ENCODE measurements at regions not wholly inside any gene's neighbourhood (a gene's known extent, or its start where the extent isn't known, plus 50 kb on each side); places are given as distances from the start of the nearest gene placed in this dataset.

- DNase-seq (ENCODE audit: low read depth), result no peak
- H3K4me3 ChIP-seq (ENCODE audit: low read depth, low read length), result no peak overlapping the region
- TF ChIP-seq CTCF (conservative IDR thresholded peaks at IDR 0.05; ENCODE audit: low read depth, low read length), result no peak
Observed at GRCh38 chr1:29960156-29960755, 723.9 kb downstream of the PTPRU start.

DNA sequence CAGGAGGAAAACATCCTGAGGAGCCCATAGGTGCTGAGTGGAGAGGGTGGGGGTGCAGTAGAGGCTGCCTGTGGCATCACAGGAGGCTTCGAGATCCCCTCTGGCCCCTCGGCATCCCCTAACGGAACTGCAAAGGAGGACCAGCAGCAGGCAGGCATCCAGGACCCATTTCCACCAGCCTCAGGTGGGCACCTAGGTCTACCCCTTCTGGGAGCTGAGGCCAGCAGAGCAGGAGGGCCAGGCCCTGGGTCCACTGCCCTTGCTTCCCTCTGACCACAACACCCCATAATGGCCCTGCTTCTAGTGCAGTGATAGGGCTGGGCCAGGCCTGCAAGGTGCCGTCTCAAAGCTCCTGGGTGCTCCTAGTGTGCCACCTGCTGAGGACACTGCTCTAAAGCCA, 723.0 kb downstream of the PTPRU start:
- H3K4me3 ChIP-seq (ENCODE audit: low read depth, low read length), result no peak overlapping the region
- TF ChIP-seq CTCF (conservative IDR thresholded peaks at IDR 0.05; ENCODE audit: low read depth, low read length), result no peak
- no peak for DNase-seq (ENCODE audit: low read depth)

- H3K4me3 ChIP-seq (ENCODE audit: low read depth, low read length), result no peak overlapping the region
- no peak for TF ChIP-seq CTCF (conservative IDR thresholded peaks at IDR 0.05; ENCODE audit: low read depth, low read length)
- no peak for DNase-seq (ENCODE audit: low read depth)
Observed at GRCh38 chr1:29958271-29958670, 721.9 kb downstream of the PTPRU start.

GRCh38 chr1:29956349-29957030, 720.2 kb downstream of the PTPRU start:
- TF ChIP-seq CTCF (conservative IDR thresholded peaks at IDR 0.05; ENCODE audit: low read depth, low read length), result no peak
- DNase-seq (ENCODE audit: low read depth), result no peak
- H3K4me3 ChIP-seq (ENCODE audit: low read depth, low read length), result no peak overlapping the region

DNA sequence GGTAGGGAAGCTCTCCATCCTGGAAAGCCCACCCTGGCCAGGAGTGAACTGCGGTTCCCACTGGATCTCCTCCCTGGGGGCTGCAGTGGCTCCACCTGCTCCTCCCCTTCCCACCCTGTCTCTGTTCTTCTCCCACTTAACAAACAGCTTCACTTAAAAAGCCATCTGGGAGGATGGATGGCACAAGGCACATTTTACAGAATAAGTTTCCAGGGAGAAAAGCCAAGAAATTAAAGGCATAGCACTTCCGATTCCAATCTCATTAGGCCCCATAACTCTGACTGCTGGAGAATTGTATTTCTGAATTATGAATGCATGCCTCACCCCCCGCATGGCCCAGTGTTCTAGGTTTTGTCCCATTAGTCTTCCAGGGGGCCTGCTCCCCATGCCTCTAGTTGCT, 718.3 kb downstream of the PTPRU start:
- no peak for DNase-seq (ENCODE audit: low read depth)
- TF ChIP-seq CTCF (conservative IDR thresholded peaks at IDR 0.05; ENCODE audit: low read depth, low read length), result no peak
- H3K4me3 ChIP-seq (ENCODE audit: low read depth, low read length), result no peak overlapping the region

GRCh38 chr1:29953961-29954360, 717.6 kb downstream of the PTPRU start:
- TF ChIP-seq CTCF (conservative IDR thresholded peaks at IDR 0.05; ENCODE audit: low read depth, low read length), result no peak
- no peak overlapping the region for H3K4me3 ChIP-seq (ENCODE audit: low read depth, low read length)
- DNase-seq (ENCODE audit: low read depth), result no peak

DNA sequence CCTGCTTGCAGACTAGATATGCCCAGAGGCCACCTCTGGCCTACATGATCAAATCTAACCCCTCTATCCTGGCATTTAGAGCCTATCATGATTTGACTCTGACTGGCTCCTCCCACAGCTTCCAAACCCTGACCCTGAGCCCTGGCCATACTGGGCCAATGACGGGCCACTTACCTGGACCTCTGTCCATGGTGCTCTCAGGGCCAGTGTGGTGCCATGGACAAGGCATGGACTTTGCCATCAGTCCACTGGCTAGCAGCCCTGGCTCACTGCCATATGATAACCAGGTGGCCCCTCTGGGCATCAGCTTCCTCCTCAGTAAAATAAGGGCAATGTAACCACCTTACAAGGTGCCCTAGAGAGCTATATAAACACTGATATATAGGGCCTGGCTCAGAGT, 713.4 kb downstream of the PTPRU start:
- no peak for DNase-seq (ENCODE audit: low read depth)
- no peak overlapping the region for H3K4me3 ChIP-seq (ENCODE audit: low read depth, low read length)
- no peak for TF ChIP-seq CTCF (conservative IDR thresholded peaks at IDR 0.05; ENCODE audit: low read depth, low read length)

Data from choroid plexus epithelial cell (primary cell).